PC-3 (cell line): ENCODE measurements at regions not wholly inside any gene's neighbourhood (a gene's known extent, or its start where the extent isn't known, plus 50 kb on each side); places are given as distances from the start of the nearest gene placed in this dataset.
"Not testable (repeated sequence)": the region's sequence is repeated elsewhere in the genome, so short reads cannot be mapped to it uniquely, and the experiment has no call there.

ENCODE experiments used
- ATAC-seq: fragments of 200-7000 bp; cut with Tn5 transposase; 2 replicates; pipeline ENCODE4 v1.9.1; 2020; ENCODE audit warnings: mild to moderate bottlenecking, moderate library complexity
- BruUV-seq: library from RNA; stranded (reverse); fragments of 400-500 nt; replicated peaks from 2 replicates; lab custom pipeline; 2021; lab: Mats Ljungman, UMichigan
- CTCF ChIA-PET: fragments of 300-600 bp; sonication (Branson Sonifier 250); formaldehyde crosslinking; loops from one replicate; lab custom pipeline; 2022; ENCODE audit warnings: antibody characterized with exemption; lab: Charles Lee
- POLR2A ChIA-PET: fragments of 300-600 bp; sonication (Branson Sonifier 250); formaldehyde crosslinking; loops from one replicate; lab custom pipeline; 2022; ENCODE audit warnings: antibody characterized with exemption; ENCODE audit not compliant: unreplicated experiment; lab: Charles Lee
- DNase-seq: peaks from one replicate; pipeline ENCODE4 v3.0.0-alpha.2; 2015
- H2AFZ ChIP-seq: fragments of 300-600 bp; sonication (generic); 2 replicates; pipeline ENCODE4 v1.6.0; 2016; ENCODE audit warnings: antibody characterized with exemption, low read length
- H3F3A ChIP-seq: fragments of 300-600 bp; sonication (generic); one replicate; pipeline ENCODE4 v1.6.0; 2017; ENCODE audit warnings: antibody characterized with exemption, low read length, control low read depth, mild to moderate bottlenecking; ENCODE audit not compliant: unreplicated experiment
- H3K27ac ChIP-seq: fragments of 300-600 bp; sonication (generic); 2 replicates; pipeline ENCODE4 v1.5.1; 2016; ENCODE audit warnings: mild to moderate bottlenecking, low read length
- H3K27me3 ChIP-seq: fragments of 300-600 bp; sonication (generic); 2 replicates; pipeline ENCODE4 v1.6.1; 2016; ENCODE audit warnings: low read length, mixed read lengths
- H3K36me3 ChIP-seq: fragments of 300-600 bp; sonication (generic); 2 replicates; pipeline ENCODE4 v1.6.1; 2016; ENCODE audit warnings: low read depth, mixed run types, low read length, mixed read lengths
- H3K4me1 ChIP-seq: fragments of 300-600 bp; sonication (generic); 2 replicates; pipeline ENCODE4 v1.5.1; 2016; ENCODE audit warnings: low read length; ENCODE audit not compliant: insufficient read depth
- H3K4me2 ChIP-seq: fragments of 300-600 bp; sonication (generic); 2 replicates; pipeline ENCODE4 v1.6.0; 2016; ENCODE audit warnings: low read length
- H3K4me3 ChIP-seq: fragments of 300-600 bp; sonication (generic); 2 replicates; pipeline ENCODE4 v1.5.1; 2016; ENCODE audit warnings: mild to moderate bottlenecking, low read length, mixed read lengths
- H3K79me2 ChIP-seq: fragments of 300-600 bp; sonication (generic); 2 replicates; pipeline ENCODE4 v1.6.1; 2017; ENCODE audit warnings: low read length, mixed read lengths
- H3K9ac ChIP-seq: fragments of 300-600 bp; sonication (generic); 2 replicates; pipeline ENCODE4 v1.6.0; 2016; ENCODE audit warnings: mild to moderate bottlenecking, low read length
- H3K9me2 ChIP-seq: fragments of 300-600 bp; sonication (generic); replicated peaks from 2 replicates; pipeline ENCODE4 v1.6.1; 2016; ENCODE audit warnings: mixed run types, low read length, mixed read lengths
- H3K9me3 ChIP-seq: fragments of 300-600 bp; sonication (generic); 2 replicates; pipeline ENCODE4 v1.6.1; 2016; ENCODE audit warnings: low read length, mixed read lengths
- H4K20me1 ChIP-seq: fragments of 300-600 bp; sonication (generic); 2 replicates; pipeline ENCODE4 v1.6.1; 2016; ENCODE audit warnings: low read length, mixed read lengths
- intact Hi-C: fragments of 100-400 bp; cut with micrococcal nuclease; formaldehyde crosslinking; loops from 2 replicates; pipeline ENCODE4 v1.9.0; 2023

- DNase-seq, H3K4me2 ChIP-seq, H3K27ac ChIP-seq, POLR2A ChIA-PET, H2AFZ ChIP-seq, intact Hi-C loops, H3K79me2 ChIP-seq, H3K9me2 ChIP-seq, H3K9ac ChIP-seq, H3K36me3 ChIP-seq, ATAC-seq, H3K9me3 ChIP-seq, H3K4me1 ChIP-seq, H3K27me3 ChIP-seq, BruUV-seq, H4K20me1 ChIP-seq, H3K4me3 ChIP-seq, H3F3A ChIP-seq: not testable (repeated sequence)
- CTCF ChIA-PET = interaction anchor here (0.6 kb wide), 1 partner anchor 188 kb away, joined by 4 read pairs; no protein-coding TSS in a partner anchor
These were observed 63.5 kb upstream of the LRPAP1 start for GRCh38 chr4:3595627-3596291.

GRCh38 chr4:3594751-3595150, 62.5 kb upstream of the LRPAP1 start:
- H3K27ac ChIP-seq, POLR2A ChIA-PET, H3K79me2 ChIP-seq, intact Hi-C loops, DNase-seq, H2AFZ ChIP-seq, H3K9me2 ChIP-seq, H3K36me3 ChIP-seq, H3K27me3 ChIP-seq, ATAC-seq, BruUV-seq, H3K4me1 ChIP-seq, H3K9ac ChIP-seq, H3F3A ChIP-seq, H4K20me1 ChIP-seq, CTCF ChIA-PET, H3K4me2 ChIP-seq, H3K9me3 ChIP-seq, H3K4me3 ChIP-seq: not testable (repeated sequence)

GRCh38 chr4:3589946-3590924, 58.0 kb upstream of the LRPAP1 start:
- ATAC-seq = not testable (repeated sequence)

GRCh38 chr4:3589379-3589778, 57.2 kb upstream of the LRPAP1 start:
- ATAC-seq, H3K4me3 ChIP-seq, BruUV-seq, CTCF ChIA-PET, H3K9ac ChIP-seq, intact Hi-C loops, H3K27me3 ChIP-seq, DNase-seq, H3K9me2 ChIP-seq, H3K79me2 ChIP-seq, H3K4me1 ChIP-seq, H2AFZ ChIP-seq, POLR2A ChIA-PET, H3K9me3 ChIP-seq, H3K36me3 ChIP-seq, H4K20me1 ChIP-seq, H3K27ac ChIP-seq, H3K4me2 ChIP-seq, H3F3A ChIP-seq: not testable (repeated sequence)

More at GRCh38 chr4:3589946-3590924, 58.0 kb upstream of the LRPAP1 start:
- H3K4me1 ChIP-seq, POLR2A ChIA-PET, H3K9me2 ChIP-seq, H3K27ac ChIP-seq, BruUV-seq, H2AFZ ChIP-seq, H3K4me2 ChIP-seq, H3K27me3 ChIP-seq, intact Hi-C loops, H3K4me3 ChIP-seq, DNase-seq, H3K9me3 ChIP-seq, H3K79me2 ChIP-seq, H3K36me3 ChIP-seq, H4K20me1 ChIP-seq, CTCF ChIA-PET, H3F3A ChIP-seq, H3K9ac ChIP-seq: not testable (repeated sequence)

GRCh38 chr4:3588517-3589194, 56.4 kb upstream of the LRPAP1 start:
- H3K4me3 ChIP-seq, BruUV-seq, DNase-seq, H3K4me1 ChIP-seq, H3K9me2 ChIP-seq, H2AFZ ChIP-seq, H4K20me1 ChIP-seq, H3K27me3 ChIP-seq, H3K9ac ChIP-seq, CTCF ChIA-PET, POLR2A ChIA-PET, H3K79me2 ChIP-seq, H3K36me3 ChIP-seq, H3K4me2 ChIP-seq, ATAC-seq, intact Hi-C loops, H3F3A ChIP-seq, H3K9me3 ChIP-seq, H3K27ac ChIP-seq: not testable (repeated sequence)

GRCh38 chr4:3586596-3586995, 54.4 kb upstream of the LRPAP1 start:
- H3K4me3 ChIP-seq, H3K27me3 ChIP-seq, H4K20me1 ChIP-seq, H3K4me1 ChIP-seq, BruUV-seq, H3K9me3 ChIP-seq, H3K79me2 ChIP-seq, H3K36me3 ChIP-seq, H3K27ac ChIP-seq, H3K9me2 ChIP-seq, H2AFZ ChIP-seq, POLR2A ChIA-PET, intact Hi-C loops, ATAC-seq, H3K9ac ChIP-seq, H3K4me2 ChIP-seq, H3F3A ChIP-seq, CTCF ChIA-PET, DNase-seq: not testable (repeated sequence)
